ENCODE measurements at regions not wholly inside any gene's neighbourhood (a gene's known extent, or its start where the extent isn't known, plus 50 kb on each side); places are given as distances from the start of the nearest gene placed in this dataset.

GRCh38 chr7:92991190-92991589 lies 126.6 kb downstream of the SAMD9 start:
- no peak for TF ChIP-seq CTCF (IDR thresholded peaks at IDR 0.05)
- no peak for DNase-seq
- H3K4me1 ChIP-seq, result no peaks in the 10 kb centered on the region
- intact Hi-C loops (cut with DNase I; ENCODE audit: low total_unique reads), result no loop called here
- no peaks in the 10 kb centered on the region for H3K36me3 ChIP-seq
- H3K4me3 ChIP-seq, result no peak overlapping the region
- H3K9me3 ChIP-seq, result no peaks in the 10 kb centered on the region
- H3K27ac ChIP-seq, result no peak overlapping the region
- H3K27me3 ChIP-seq, result no peaks in the 10 kb centered on the region

GRCh38 chr7:92988941-92989545 lies 128.7 kb downstream of the SAMD9 start:
- no peak overlapping the region for H3K4me3 ChIP-seq
- DNase-seq, result no peak
- no peak for TF ChIP-seq CTCF (IDR thresholded peaks at IDR 0.05)
- intact Hi-C loops (cut with DNase I; ENCODE audit: low total_unique reads), result no loop called here
- no peaks in the 10 kb centered on the region for H3K9me3 ChIP-seq
- no peaks in the 10 kb centered on the region for H3K27me3 ChIP-seq
- no peaks in the 10 kb centered on the region for H3K4me1 ChIP-seq
- H3K27ac ChIP-seq, result no peak overlapping the region
- H3K36me3 ChIP-seq, result no peaks in the 10 kb centered on the region

GRCh38 chr7:92988051-92988450 lies 129.7 kb downstream of the SAMD9 start:
- H3K9me3 ChIP-seq, result no peaks in the 10 kb centered on the region
- peak; percentile 28 to 43 for TF ChIP-seq CTCF (IDR thresholded peaks at IDR 0.05)
- intact Hi-C loops (cut with DNase I; ENCODE audit: low total_unique reads), result no loop called here
- no peaks in the 10 kb centered on the region for H3K4me1 ChIP-seq
- H3K27ac ChIP-seq, result no peak overlapping the region
- no peaks in the 10 kb centered on the region for H3K27me3 ChIP-seq
- no peak overlapping the region for H3K4me3 ChIP-seq
- no peaks in the 10 kb centered on the region for H3K36me3 ChIP-seq
- no peak for DNase-seq

- intact Hi-C loops (cut with DNase I; ENCODE audit: low total_unique reads), result no loop called here
Observed at GRCh38 chr7:92987538-92987937, 130.2 kb downstream of the SAMD9 start.

GRCh38 chr7:92987095-92987494 lies 130.7 kb downstream of the SAMD9 start:
- Histone ChIP-seq H3K4me1 (no peaks in the 10 kb centered on the region), H3K27me3 (no peaks in the 10 kb centered on the region), H3K27ac (no peak overlapping the region), H3K4me3 (no peak overlapping the region), H3K9me3 (no peaks in the 10 kb centered on the region), H3K36me3 (no peaks in the 10 kb centered on the region)
- no peak for DNase-seq
- no peak for TF ChIP-seq CTCF (IDR thresholded peaks at IDR 0.05)
- intact Hi-C loops (cut with DNase I; ENCODE audit: low total_unique reads), result no loop called here

More at GRCh38 chr7:92987538-92987937, 130.2 kb downstream of the SAMD9 start:
- Histone ChIP-seq H3K27ac (no peak overlapping the region), H3K27me3 (no peaks in the 10 kb centered on the region), H3K4me3 (no peak overlapping the region), H3K9me3 (no peaks in the 10 kb centered on the region), H3K36me3 (no peaks in the 10 kb centered on the region), H3K4me1 (no peaks in the 10 kb centered on the region)
- TF ChIP-seq CTCF (IDR thresholded peaks at IDR 0.05), result no peak
- no peak for DNase-seq

GRCh38 chr7:92982928-92983327 lies 134.9 kb downstream of the SAMD9 start:
- TF ChIP-seq CTCF (IDR thresholded peaks at IDR 0.05), result no peak
- Histone ChIP-seq H3K9me3 (peaks cover 0 to 16% (median 6%) of the 10 kb centered on the region in 3 donors), H3K27me3 (no peaks in the 10 kb centered on the region), H3K4me1 (no peaks in the 10 kb centered on the region), H3K27ac (no peak overlapping the region), H3K4me3 (no peak overlapping the region), H3K36me3 (no peaks in the 10 kb centered on the region)
- intact Hi-C loops (cut with DNase I; ENCODE audit: low total_unique reads), result no loop called here
- DNase-seq, result no peak
